NK-92 treated with Interleukin-12 subunit alpha and Interleukin-12 subunit beta, amount 100 ng/mL, for 24 hours (cell line): ENCODE measurements at regions not wholly inside any gene's neighbourhood (a gene's known extent, or its start where the extent isn't known, plus 50 kb on each side); places are given as distances from the start of the nearest gene placed in this dataset.

Source experiments
- DNase-seq: peaks from one replicate; lab custom pipeline; 2025; lab: John Stamatoyannopoulos, UW

GRCh38 chr6:25227854-25228253 lies 51.3 kb upstream of the CARMIL1 start:
- DNase-seq, result no peak
